Lower leg skin (tissue), 4 donors: ENCODE measurements at regions not wholly inside any gene's neighbourhood (a gene's known extent, or its start where the extent isn't known, plus 50 kb on each side); places are given as distances from the start of the nearest gene placed in this dataset.

Experiments
- DNase-seq, 2 donors: peaks; one replicate each; pipeline ENCODE4 v3.0.0-alpha.2; 2019; ENCODE audit warnings: low spot score in 2 of 2
- H3K4me3 ChIP-seq: fragments of 200-600 bp; sonication (generic); 2 replicates; pipeline ENCODE4 v1.5.1; 2017; ENCODE audit warnings: mild to moderate bottlenecking, low read depth; ENCODE audit not compliant: poor library complexity, severe bottlenecking
- CTCF ChIP-seq, 3 donors: fragments of 450-650 bp; IDR thresholded peaks; one replicate each; pipeline ENCODE4 v1.5.1; 2016; ENCODE audit warnings: antibody characterized with exemption in 3 of 3, mild to moderate bottlenecking in 3 of 3, moderate library complexity in 2 of 3
- POLR2A ChIP-seq, 2 donors: fragments of 450-650 bp; IDR thresholded peaks; one replicate each; pipeline ENCODE4 v1.6.1; 2016 to 2017; ENCODE audit warnings: antibody characterized with exemption in 2 of 2, mild to moderate bottlenecking in 1 of 2, moderate library complexity in 1 of 2
- WGBS, 2 donors: methylation state at CpG; one replicate each; pipeline ENCODE4 v1.1.5; 2018; 5-methylcytosine and 5-hydroxymethylcytosine counted together
- intact Hi-C: fragments of 100-400 bp; cut with DNase I; formaldehyde crosslinking; loops from one replicate; pipeline ENCODE4 v1.15.0; 2023; ENCODE audit warnings: low total_unique reads

- intact Hi-C loops: no loop called here
These were observed 139.6 kb upstream of the HAND2 start for GRCh38 chr4:173669460-173670179.

GRCh38 chr4:173661001-173661400 is 131.0 kb upstream of the HAND2 start:
- intact Hi-C loops: no loop called here
- H3K4me3 ChIP-seq: no peak overlapping the region
- DNase-seq: no peak
- TF ChIP-seq CTCF (IDR thresholded peaks at IDR 0.05) (no peak), POLR2A (IDR thresholded peaks at IDR 0.05) (no peak)

More at GRCh38 chr4:173669460-173670179, 139.6 kb upstream of the HAND2 start:
- TF ChIP-seq POLR2A (IDR thresholded peaks at IDR 0.05): no peak
- no peak for TF ChIP-seq CTCF (IDR thresholded peaks at IDR 0.05)
- H3K4me3 ChIP-seq: no peak overlapping the region
- DNase-seq: no peak
- 54 to 59% methylated on average over 4 of the region's 4 CpGs for WGBS, 2 donors

- 90 to 94% methylated on average over 4 of the region's 4 CpGs for WGBS, 2 donors
- H3K4me3 ChIP-seq: no peak overlapping the region
- intact Hi-C loops: no loop called here
- DNase-seq: no peak
- TF ChIP-seq CTCF (IDR thresholded peaks at IDR 0.05): no peak
- TF ChIP-seq POLR2A (IDR thresholded peaks at IDR 0.05): no peak
These were observed 126.9 kb upstream of the HAND2 start for GRCh38 chr4:173656898-173657297.

GRCh38 chr4:173652283-173652931 is 122.4 kb upstream of the HAND2 start:
- TF ChIP-seq POLR2A (IDR thresholded peaks at IDR 0.05) (no peak), CTCF (IDR thresholded peaks at IDR 0.05) (no peak)
- intact Hi-C loops: no loop called here
- no peak for DNase-seq
- no peak overlapping the region for H3K4me3 ChIP-seq
- WGBS, 2 donors: 33 to 34% methylated on average over 6 of the region's 6 CpGs

GRCh38 chr4:173651651-173652282 is 121.7 kb upstream of the HAND2 start:
- WGBS, 2 donors: 30 to 34% methylated on average over 7 of the region's 7 CpGs
- intact Hi-C loops: no loop called here
- TF ChIP-seq CTCF (IDR thresholded peaks at IDR 0.05) (no peak), POLR2A (IDR thresholded peaks at IDR 0.05) (no peak)
- no peak for DNase-seq
- H3K4me3 ChIP-seq: no peak overlapping the region
